Amygdala (tissue), 56 donors: ENCODE measurements at regions not wholly inside any gene's neighbourhood (a gene's known extent, or its start where the extent isn't known, plus 50 kb on each side); places are given as distances from the start of the nearest gene placed in this dataset.
A peak's percentile ranks its signal among the peaks of the same experiment; 100 is the strongest.

Source experiments
- DNase-seq, 56 donors: peaks; one replicate each; lab custom pipeline; 2025; lab: John Stamatoyannopoulos, UW

DNA sequence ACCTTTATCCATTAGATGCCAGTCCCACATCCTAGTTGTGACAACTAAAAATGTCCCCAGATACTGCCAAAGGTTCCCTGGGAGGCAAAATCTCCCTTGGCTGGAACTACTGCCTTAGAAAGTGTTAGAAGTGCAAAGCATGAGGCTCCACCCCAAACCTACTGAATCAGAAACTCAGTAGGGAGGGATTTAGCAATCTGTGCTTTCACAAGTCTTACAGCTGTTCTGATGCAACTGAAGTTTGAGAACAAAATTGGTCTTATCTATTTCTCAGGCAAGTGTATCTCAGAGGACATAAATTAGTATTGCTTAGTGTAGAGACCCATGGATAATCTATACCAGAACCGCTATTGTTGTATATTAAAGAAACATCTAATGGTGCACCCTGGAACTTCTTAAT, 70.2 kb downstream of the CLDN1 start:
- no peak for DNase-seq

DNA sequence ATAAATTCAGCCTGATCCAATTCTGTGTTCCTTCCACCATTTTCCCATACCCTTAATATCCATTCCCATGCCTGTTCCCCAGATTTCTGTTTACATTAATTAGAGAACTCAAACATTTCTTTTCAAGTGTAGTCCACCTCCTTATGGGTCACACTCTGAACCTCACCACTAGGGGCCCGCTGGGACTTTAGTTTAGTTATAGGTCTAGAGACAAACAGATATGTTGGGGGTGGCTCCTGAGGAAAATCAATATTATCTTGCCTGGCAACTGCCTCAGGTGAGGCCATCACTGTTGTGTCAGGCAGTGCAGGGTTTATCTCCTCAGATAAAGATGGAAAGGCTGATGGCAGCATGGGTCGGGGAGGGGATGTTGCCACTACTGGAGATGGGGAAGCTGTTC, 72.8 kb downstream of the CLDN1 start:
- DNase-seq, result no peak

DNA sequence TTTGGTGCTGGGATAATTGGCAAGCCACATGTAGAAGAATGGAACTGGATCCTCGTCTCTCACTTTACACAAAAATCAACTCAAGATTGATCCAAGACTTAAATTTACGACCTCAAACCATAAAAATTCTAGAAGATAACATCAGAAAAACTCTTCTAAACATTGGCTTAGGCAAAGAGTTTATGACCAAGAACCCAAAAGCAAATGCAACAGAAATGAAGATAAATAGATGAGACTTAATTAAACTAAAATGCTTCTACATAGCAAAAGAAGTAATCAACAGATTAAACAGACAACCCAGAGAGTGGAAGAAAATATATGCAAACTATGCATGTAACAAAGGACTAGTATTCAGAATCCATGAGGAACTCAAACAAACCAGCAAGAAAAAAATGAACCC, 80.1 kb downstream of the CLDN1 start:
- no peak for DNase-seq

DNA sequence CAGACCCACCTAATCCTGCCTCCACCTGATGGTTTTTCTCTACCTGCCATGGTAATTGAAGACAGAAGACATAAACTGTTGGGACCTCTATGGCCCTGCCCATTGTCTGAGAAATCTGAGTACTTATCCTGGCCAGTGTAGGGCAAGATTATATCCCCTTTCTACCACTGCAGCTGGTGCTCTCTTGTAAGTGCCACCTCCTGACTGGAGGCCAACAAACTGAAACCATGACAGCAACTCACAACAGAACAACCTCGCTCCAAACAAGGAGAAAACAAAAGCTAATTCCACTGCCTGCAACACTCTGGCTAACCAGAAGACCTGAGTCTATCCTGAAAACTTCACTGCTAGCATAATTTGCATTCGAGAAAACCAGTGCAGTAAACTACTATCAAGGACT, 82.9 kb downstream of the CLDN1 start:
- no peak for DNase-seq

DNA sequence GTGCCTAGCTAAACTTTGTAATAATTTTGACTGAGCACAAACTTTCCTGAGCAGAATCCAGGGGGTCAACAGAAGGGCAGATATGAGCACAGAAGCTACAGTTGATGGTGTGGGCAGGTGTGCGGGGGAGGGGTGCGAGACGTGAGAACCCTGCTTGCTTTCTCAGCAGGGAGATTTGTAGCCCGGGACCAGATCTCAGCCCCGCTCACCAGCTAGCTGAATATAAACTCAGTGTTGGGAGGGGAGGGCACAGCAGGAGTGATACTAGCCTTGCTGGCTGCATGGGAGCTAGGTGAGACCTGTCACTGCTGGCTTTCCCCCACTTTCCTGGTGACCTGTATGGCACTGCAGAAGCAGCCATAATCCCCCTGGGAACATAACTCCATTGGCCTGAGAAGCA, 83.4 kb downstream of the CLDN1 start:
- DNase-seq, result no peak

DNA sequence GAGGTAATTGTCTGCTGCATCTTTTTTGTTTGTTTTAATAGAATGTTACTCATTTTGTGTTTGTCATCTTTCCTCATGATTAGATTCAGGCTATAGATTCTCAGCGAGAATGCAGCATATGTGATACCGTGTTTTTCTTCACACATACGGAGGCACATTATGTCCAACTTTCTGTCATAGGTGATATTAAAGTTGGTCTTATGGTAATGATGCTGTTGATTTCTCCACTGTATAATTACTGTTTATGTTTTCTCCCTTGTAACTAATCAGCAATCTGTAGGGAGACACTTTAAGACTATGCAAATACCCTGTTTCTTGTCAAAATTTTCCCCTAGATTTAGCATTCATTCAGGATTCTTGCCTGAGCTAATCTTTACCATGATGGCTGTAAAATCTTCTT, 87.6 kb downstream of the CLDN1 start:
- DNase-seq, result no peak

DNA sequence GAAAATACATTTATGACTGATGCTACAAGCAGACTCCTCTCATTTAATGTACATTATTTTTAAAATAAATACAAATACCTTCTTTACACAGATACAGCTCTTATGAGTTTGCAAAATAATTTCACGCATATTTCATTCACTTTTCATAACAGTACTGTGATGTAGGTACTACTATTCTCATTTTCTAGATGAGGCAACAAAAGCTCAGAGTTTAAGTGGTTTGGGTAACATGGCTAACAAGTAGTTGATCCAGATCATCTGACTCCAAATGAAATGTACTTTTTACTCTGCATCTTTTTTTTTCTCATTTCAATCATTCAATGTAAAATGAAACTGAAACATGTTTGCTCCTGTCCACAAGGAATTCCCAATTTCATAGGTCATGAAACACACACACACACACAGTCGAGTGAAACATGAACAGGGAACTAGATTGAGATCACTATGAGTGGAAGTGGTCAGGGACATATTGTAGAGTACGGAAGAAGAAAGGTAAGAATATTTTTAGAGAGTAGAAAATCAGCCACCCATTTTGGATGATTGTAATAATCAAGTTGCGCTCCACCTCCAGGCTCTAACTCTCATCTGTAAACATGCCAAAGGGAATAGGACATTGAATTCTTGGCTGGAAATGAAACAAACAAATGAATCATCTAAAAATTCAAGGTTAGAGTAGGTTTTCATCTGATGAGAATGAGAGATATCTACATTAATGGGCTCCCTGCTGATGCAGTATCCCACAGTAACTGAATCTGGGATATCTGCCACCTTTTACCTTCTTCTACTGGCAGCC, 92.4 kb downstream of the CLDN1 start:
- DNase-seq, result no peak

DNA sequence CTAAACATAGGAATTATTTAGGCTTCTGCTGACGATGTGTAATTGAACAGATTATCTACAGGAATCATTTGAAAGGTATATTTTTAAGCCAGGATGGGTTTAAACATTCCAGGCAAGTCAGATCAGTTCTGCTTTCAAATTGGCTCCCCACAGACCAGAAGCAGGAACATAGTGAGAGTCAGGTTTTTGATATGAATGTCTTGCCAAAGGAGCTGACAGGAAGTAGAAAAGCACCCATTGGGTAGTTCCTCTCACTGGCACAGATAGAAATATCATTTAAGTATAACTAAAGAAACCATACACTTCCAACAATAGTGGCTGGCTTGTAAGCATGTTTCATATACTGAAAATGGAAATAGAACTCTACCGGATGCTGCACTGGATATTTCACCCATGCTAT, 95.2 kb downstream of the CLDN1 start:
- no peak for DNase-seq

DNA sequence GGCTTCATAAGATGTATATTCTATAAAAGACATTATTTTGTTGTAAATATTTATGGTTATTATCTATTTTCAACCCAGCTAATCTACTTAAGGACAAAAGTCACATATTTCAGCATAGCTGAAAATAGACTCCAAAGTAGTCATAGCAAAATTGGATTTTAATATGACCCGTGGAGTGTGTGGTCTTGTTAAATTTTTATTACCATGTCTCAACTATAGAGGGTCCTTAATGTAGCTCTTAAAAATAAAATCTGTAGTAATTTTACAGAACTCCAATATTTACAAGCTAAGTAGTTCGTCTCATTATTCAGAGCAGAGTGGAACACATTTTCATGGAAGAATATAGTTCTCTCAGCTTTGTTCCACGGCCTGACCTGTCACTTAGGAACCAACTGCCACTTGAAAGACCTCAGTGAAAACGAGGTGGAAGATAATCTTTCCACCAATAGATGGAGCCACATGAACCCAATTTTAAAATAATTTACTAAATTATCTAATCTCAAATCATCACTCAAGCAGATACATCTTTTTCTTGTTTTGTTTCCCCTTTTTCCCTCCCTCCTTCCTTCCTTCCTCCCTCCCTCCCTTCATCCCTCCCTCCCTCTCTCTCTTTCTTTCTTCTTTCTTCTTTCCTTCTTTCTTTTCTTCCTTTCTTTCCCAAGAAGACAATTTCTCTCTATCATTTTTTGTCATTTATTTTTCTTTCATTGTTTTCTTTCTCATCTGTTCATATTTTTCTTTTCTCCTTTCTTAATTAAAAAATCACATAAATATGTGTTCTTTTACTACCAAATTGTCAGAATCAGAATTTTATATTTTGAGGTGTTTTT, 97.2 kb downstream of the CLDN1 start:
- DNase-seq, result peak in 1 of 56 donors; percentile 10

DNA sequence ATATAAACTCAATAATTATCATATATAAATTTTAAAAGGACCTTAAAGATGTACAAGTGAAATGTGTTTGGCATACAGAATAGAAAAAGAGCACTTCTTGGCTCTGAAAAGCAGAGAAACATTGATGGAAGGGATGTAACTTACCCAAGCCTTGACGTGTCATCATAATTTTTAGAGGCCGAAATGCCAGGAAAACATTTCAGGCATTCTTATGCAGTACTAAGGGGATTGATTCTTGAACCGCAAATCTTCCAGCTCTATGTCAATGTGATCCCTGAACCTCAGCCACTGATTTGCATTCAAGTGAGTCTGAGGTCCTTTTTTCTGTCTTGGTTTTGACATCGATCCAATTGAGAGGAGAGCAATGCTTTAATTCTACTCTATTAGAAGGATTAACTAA, 97.8 kb downstream of the CLDN1 start:
- DNase-seq, result no peak

DNA sequence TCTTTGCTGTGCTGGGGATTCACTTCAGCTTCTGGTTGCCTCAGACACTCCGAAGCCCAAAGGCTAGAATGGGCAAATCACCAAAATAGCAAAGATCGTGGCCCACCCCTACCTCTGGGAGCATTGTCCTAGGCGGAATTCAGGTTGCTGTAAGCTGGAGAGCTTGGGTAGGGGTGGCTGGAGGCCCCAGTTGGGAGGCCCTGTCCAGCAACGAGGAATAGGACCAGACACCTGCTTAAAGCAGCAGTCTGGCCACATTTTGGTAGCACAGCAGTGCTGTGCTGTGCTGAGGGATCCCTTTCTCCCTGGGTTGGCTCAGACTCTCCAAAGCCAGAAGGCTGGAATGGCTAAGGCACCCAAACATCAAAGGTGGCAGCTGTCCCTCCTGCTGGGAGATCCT, 99.3 kb downstream of the CLDN1 start:
- DNase-seq, result no peak

DNA sequence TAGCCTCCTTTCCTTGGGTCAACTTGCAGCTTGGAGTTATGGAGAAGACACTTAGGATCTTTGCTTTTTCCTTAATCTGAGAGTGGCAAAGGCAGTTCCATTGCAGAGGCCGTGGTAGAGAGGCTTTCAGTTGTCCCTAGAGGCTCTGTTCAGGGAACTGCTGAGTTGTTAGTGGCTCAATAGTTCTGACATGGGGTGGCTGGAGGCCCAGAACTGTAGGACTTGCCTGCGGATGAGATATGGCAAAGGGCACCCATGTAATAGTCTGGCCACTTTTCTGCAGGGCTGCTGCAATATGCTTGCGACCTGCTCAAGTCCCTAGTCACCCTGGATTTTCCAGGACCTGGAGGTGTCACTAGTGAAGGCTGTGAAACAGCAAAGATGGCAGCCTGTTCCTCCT, 99.9 kb downstream of the CLDN1 start:
- no peak for DNase-seq

DNA sequence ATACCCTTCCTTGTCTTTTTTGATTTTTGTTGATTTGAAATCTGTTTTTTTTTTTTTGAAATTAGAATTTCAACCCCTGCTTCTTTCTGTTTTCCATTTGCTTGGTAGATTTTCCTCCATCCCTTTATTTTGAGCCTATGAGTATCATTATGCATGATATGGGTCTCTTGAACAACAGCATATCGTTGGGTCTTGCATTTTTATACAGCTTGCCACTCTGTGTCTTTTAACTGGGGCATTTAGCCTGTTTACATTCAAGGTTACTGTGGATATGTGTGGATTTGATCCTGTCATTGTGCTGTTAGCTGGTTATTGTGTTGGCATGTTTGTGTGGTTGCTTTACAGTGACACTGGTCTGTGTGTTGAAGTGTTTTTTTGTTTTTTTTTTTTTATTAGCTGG, 99.7 kb upstream of the P3H2 start:
- no peak for DNase-seq

DNA sequence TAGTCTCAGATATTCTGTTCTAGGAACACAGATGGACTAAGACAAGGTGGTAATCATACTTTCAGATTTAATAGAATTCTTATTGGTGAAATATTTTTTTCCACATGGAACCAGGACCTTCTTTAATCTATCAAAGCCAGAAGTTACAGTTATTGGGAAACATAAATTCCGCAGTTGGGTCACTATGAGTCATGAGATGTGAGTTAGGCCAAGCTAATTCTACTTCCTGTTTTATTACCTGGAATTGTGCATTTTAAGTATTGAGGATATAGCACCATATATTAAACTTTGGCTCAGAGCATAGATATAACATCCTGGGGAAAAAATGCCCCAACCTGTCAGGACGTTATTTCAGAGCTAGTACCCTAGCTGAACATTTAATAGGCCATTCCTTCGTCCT, 96.4 kb upstream of the P3H2 start:
- DNase-seq, result no peak

DNA sequence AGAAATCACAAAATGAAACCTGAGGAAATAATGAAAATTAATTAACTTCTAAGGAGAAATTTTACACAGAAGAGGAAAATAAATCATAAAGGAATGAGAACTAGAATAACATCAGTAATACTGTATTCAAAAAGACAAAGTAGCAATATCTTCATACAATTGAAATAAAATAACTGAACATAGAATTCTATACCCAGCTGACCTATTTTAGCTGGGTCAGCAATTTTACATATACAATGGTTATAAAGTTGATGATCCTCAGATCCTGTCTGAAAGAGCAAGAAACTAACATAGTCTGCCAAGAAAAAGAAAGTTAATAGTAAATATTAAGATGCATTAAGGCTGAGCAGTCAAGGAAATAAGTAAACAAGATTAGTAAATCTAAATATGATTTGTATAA, 93.0 kb upstream of the P3H2 start:
- no peak for DNase-seq

DNA sequence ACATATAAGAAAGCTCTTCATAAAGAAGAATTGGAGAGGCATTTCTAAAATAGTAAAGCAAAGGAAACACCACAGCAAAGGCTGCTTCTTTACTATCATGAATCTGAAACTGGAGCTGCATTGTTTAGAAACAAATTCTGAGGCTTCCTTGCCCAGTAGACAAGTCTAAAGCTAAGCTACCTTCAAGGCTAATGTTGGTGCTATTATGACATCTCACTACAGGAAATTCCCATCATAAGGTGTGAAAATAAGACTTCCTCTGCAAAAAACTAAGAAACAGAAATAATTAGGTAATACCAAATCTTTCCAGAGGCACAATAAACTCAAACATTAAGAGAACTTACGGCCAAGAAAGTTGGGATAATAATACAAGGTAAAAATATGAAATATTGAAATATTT, 89.9 kb upstream of the P3H2 start:
- no peak for DNase-seq

DNA sequence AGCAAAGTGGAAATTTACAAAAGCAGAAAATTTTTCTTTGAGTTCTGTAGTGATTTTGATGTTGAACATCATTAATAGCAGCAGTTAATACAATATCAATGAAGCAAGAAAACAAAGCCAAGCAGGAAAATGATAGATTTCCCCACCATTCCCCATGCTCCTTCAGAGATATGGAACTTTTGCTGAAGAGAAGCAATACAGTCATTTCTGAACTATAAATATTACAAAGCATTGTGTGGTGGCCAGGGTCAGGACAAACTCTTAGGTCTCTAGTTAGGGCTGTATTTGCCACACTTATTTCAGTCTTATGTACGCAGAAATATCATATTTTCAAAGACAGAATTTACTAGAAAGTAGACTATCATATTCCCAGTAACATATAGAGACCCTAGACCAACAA, 88.8 kb upstream of the P3H2 start:
- DNase-seq, result no peak

DNA sequence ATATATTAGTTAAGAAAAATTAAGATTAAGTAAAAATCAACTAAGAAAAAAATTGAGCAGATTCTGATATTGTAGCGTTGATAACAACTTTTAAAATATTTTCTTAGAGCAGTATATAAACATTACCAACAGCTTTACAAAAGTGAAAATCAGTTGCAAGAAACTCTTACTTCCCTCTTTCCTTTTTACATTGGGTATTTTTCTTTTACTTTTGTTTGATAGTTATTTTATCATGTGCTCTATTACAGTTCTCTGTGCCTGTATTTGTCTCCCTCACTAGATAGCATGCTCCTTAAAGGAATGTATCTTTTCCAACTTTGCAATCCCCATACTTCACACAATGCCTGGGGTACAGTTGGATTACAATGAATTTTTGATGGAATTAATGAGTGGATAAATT, 87.5 kb upstream of the P3H2 start:
- no peak for DNase-seq

DNA sequence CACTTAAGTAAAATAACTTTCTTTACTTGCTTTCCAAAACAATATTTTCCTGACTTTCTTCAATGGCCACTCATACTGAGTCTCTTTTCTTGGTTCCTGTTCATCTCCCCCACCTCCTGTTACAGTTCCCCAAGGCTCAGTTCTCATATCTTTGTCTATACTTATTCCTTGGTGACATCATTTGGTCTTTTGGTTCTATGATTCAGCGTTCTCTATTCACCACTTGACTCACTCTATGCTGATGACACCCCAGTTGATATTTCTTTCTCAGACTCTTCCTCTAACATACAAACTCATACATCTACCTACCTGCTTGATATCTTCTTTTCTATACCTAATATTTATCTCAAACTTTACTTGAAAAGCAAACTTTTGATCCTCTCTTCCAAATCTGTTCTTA, 85.0 kb upstream of the P3H2 start:
- DNase-seq, result no peak

DNA sequence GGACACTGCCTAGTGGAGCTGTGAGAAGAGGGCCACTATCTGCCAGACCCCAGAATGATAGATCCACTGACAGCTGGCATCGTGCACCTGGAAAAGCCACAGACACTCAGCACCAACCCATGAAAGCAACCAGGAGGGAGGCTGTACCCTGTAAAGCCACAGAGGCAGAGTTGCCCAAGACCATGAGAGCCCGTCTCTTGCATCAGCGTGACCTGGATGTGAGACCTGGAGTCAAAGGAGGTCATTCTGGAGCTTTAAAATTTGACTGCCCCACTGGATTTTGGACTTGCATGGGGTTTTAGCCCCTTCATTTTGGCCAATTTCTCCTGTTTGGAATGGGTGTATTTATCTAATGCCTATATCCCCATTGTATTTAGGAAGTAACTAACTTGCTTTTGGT, 83.5 kb upstream of the P3H2 start:
- no peak for DNase-seq

DNA sequence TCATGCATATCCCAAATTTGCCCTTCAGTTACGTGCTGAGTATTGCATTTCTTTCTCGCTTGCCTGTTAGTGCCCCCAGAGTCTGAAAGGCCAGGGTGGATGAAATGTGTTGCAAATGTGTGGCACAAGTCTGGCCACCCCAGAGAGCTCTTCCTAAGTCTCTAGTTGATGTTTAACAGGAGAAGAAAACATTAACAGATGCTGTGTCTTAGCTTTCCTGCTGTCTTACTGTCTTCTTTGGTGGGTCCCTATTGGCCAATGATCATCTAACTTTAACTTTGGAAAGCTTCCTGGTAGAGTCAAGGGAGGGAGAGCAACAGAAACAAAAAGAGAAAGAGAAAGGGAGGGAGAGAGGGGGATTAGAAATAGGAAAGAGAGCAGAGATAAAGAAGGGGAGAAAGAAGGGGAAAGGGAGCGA, 76.7 kb upstream of the P3H2 start:
- no peak for DNase-seq

DNA sequence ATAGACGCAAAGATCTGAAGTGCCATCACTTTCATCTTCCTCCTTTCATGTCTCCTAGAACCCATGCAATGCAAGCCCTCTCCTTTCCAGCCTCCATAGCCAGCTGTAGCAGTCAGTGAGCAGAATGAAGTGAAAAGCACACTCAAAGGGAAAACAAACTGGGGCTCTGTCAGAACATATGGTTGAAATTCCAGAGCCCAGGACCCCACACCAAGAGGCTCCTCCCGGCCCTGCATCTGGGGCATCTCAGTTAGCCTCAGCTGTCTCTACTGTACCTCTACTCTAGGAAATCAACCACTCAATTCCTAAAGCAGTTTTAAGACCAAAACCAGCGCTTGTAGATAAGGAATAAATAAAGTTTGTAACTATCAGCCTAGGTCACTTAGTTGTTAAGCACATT, 73.8 kb upstream of the P3H2 start:
- DNase-seq, result no peak
